ENCODE measurements at regions not wholly inside any gene's neighbourhood (a gene's known extent, or its start where the extent isn't known, plus 50 kb on each side); places are given as distances from the start of the nearest gene placed in this dataset.

DNA sequence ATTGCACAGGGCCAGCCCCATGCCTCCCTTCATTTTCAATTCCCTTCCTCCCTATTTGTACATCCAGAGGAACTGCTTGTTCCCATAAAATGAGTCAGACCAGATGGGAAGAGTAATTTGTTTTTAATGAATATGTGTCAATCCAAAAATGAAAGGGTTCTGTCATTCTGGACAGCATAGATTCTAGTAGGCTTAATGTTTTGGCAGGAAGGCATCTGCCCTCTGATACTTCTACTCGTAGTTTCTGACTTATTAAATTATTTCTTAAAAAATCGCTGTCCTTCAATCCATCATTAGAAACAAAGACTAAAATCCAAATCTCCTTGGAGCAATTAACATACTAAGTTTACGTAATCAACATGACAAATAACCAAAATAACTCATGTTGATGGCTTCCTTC is 665.5 kb downstream of the TENT5A start:
- Histone ChIP-seq H3K79me2 (ENCODE audit: control insufficient read depth, low read length) (no peaks in the 10 kb centered on the region), H3K9me2 (replicated peaks; ENCODE audit: control insufficient read depth, low read length) (no peaks in the 10 kb centered on the region), H3K27ac (ENCODE audit: low read depth, low read length) (no peak overlapping the region), H3K27me3 (ENCODE audit: control insufficient read depth, low read length) (no peaks in the 10 kb centered on the region), H3K36me3 (ENCODE audit: control insufficient read depth, low read length) (no peaks in the 10 kb centered on the region), H3F3A (ENCODE audit: control insufficient read depth, insufficient read depth) (no peaks in the 10 kb centered on the region), H3K4me3 (ENCODE audit: low read length) (no peak overlapping the region), H4K20me1 (ENCODE audit: control insufficient read depth, insufficient read depth, low read depth, low read length) (no peaks in the 10 kb centered on the region), H3K4me2 (ENCODE audit: low read length) (no peak overlapping the region), H3K9me3 (ENCODE audit: control insufficient read depth, insufficient read depth, low read length) (no peaks in the 10 kb centered on the region), H3K4me1 (ENCODE audit: control insufficient read depth, low read length) (no peaks in the 10 kb centered on the region)
- no peak for TF ChIP-seq EZH2phosphoT487 (IDR thresholded peaks at IDR 0.05; ENCODE audit: borderline replicate concordance, low read length)
- TF ChIP-seq, protein P1, sequence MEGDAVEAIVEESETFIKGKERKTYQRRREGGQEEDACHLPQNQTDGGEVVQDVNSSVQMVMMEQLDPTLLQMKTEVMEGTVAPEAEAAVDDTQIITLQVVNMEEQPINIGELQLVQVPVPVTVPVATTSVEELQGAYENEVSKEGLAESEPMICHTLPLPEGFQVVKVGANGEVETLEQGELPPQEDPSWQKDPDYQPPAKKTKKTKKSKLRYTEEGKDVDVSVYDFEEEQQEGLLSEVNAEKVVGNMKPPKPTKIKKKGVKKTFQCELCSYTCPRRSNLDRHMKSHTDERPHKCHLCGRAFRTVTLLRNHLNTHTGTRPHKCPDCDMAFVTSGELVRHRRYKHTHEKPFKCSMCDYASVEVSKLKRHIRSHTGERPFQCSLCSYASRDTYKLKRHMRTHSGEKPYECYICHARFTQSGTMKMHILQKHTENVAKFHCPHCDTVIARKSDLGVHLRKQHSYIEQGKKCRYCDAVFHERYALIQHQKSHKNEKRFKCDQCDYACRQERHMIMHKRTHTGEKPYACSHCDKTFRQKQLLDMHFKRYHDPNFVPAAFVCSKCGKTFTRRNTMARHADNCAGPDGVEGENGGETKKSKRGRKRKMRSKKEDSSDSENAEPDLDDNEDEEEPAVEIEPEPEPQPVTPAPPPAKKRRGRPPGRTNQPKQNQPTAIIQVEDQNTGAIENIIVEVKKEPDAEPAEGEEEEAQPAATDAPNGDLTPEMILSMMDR (IDR thresholded peaks at IDR 0.05; ENCODE audit: low read depth, low read length, poor library complexity, severe bottlenecking): no peak

DNA sequence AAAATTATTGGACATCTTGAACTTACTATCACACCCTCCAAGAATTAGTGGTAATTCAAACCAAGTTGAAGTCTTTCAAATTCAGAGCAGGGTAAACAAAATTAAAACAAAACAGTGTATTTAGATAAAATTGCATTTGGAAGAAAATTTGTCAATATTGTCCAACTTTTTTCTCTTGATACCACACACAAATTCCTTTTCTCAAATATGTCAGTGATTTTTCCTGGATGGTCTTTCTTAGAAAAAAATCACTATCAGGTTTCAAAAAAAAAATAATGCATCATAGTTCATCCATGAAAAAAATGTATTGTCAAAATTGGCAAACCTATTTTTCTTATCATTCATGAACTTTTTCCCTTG is 667.1 kb downstream of the TENT5A start:
- H4K20me1 ChIP-seq (ENCODE audit: control insufficient read depth, insufficient read depth, low read depth, low read length): no peaks in the 10 kb centered on the region
- H3K9me3 ChIP-seq (ENCODE audit: control insufficient read depth, insufficient read depth, low read length): no peaks in the 10 kb centered on the region
- no peak overlapping the region for H3K27ac ChIP-seq (ENCODE audit: low read depth, low read length)
- H3K36me3 ChIP-seq (ENCODE audit: control insufficient read depth, low read length): no peaks in the 10 kb centered on the region
- H3K4me3 ChIP-seq (ENCODE audit: low read length): no peak overlapping the region
- H3K4me1 ChIP-seq (ENCODE audit: control insufficient read depth, low read length): no peaks in the 10 kb centered on the region
- no peaks in the 10 kb centered on the region for H3K79me2 ChIP-seq (ENCODE audit: control insufficient read depth, low read length)
- H3F3A ChIP-seq (ENCODE audit: control insufficient read depth, insufficient read depth): no peaks in the 10 kb centered on the region
- no peak overlapping the region for H3K4me2 ChIP-seq (ENCODE audit: low read length)
- H3K9me2 ChIP-seq (replicated peaks; ENCODE audit: control insufficient read depth, low read length): no peaks in the 10 kb centered on the region
- no peaks in the 10 kb centered on the region for H3K27me3 ChIP-seq (ENCODE audit: control insufficient read depth, low read length)
- TF ChIP-seq, protein P1 (IDR thresholded peaks at IDR 0.05; ENCODE audit: low read depth, low read length, poor library complexity, severe bottlenecking): no peak
- TF ChIP-seq EZH2phosphoT487 (IDR thresholded peaks at IDR 0.05; ENCODE audit: borderline replicate concordance, low read length): no peak

DNA sequence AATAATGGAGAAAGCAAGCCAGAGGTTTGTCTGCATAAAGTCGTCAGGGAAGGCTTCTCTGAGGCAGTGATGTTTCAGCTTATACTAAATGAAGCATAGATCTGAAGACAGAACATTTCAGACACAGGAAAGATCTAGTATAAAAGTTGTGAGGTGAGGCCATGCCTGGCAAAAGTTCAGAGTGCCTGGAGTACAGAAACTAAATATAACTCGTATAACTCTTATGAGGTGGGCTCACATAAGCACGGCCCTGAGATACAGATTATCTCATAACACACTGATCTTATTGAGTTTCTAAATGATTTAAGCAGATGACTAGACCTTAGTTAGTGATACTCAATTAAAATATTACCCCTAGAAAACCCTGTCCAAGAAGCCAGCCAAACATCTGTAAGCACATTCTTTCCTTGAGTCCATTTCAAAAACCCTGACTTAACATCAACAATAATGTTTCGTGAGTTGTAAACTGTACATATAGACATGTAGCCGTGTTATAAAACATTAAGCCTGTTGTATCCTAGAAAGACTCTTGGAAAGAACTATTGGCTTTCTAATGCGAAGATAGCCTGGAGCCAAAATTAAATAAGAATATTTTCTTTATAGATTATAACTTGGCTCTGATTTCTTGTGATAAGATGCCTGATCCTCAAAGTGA is 667.6 kb downstream of the TENT5A start:
- H3K36me3 ChIP-seq (ENCODE audit: control insufficient read depth, low read length): no peaks in the 10 kb centered on the region
- H3K27me3 ChIP-seq (ENCODE audit: control insufficient read depth, low read length): no peaks in the 10 kb centered on the region
- H3F3A ChIP-seq (ENCODE audit: control insufficient read depth, insufficient read depth): no peaks in the 10 kb centered on the region
- no peaks in the 10 kb centered on the region for H3K79me2 ChIP-seq (ENCODE audit: control insufficient read depth, low read length)
- no peak overlapping the region for H3K4me2 ChIP-seq (ENCODE audit: low read length)
- TF ChIP-seq, protein P1 (IDR thresholded peaks at IDR 0.05; ENCODE audit: low read depth, low read length, poor library complexity, severe bottlenecking): no peak
- no peak for TF ChIP-seq EZH2phosphoT487 (IDR thresholded peaks at IDR 0.05; ENCODE audit: borderline replicate concordance, low read length)
- H3K4me3 ChIP-seq (ENCODE audit: low read length): no peak overlapping the region
- no peaks in the 10 kb centered on the region for H3K9me2 ChIP-seq (replicated peaks; ENCODE audit: control insufficient read depth, low read length)
- no peaks in the 10 kb centered on the region for H4K20me1 ChIP-seq (ENCODE audit: control insufficient read depth, insufficient read depth, low read depth, low read length)
- H3K27ac ChIP-seq (ENCODE audit: low read depth, low read length): no peak overlapping the region
- H3K4me1 ChIP-seq (ENCODE audit: control insufficient read depth, low read length): no peaks in the 10 kb centered on the region
- H3K9me3 ChIP-seq (ENCODE audit: control insufficient read depth, insufficient read depth, low read length): no peaks in the 10 kb centered on the region

All from DOHH2 (cell line).